ENCODE measurements at regions not wholly inside any gene's neighbourhood (a gene's known extent, or its start where the extent isn't known, plus 50 kb on each side); places are given as distances from the start of the nearest gene placed in this dataset.

GRCh38 chr11:71327156-71328085 lies 75.0 kb upstream of the SHANK2 start:
- TF ChIP-seq, protein P1, sequence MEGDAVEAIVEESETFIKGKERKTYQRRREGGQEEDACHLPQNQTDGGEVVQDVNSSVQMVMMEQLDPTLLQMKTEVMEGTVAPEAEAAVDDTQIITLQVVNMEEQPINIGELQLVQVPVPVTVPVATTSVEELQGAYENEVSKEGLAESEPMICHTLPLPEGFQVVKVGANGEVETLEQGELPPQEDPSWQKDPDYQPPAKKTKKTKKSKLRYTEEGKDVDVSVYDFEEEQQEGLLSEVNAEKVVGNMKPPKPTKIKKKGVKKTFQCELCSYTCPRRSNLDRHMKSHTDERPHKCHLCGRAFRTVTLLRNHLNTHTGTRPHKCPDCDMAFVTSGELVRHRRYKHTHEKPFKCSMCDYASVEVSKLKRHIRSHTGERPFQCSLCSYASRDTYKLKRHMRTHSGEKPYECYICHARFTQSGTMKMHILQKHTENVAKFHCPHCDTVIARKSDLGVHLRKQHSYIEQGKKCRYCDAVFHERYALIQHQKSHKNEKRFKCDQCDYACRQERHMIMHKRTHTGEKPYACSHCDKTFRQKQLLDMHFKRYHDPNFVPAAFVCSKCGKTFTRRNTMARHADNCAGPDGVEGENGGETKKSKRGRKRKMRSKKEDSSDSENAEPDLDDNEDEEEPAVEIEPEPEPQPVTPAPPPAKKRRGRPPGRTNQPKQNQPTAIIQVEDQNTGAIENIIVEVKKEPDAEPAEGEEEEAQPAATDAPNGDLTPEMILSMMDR (IDR thresholded peaks at IDR 0.05; ENCODE audit: insufficient read depth, low read length, severe bottlenecking): no peak
- no peaks in the 10 kb centered on the region for H3K27me3 ChIP-seq (ENCODE audit: control insufficient read depth, insufficient read depth, low read length)
- no peak for DNase-seq (ENCODE audit: low read depth)
- no peak overlapping the region for H3K4me3 ChIP-seq (ENCODE audit: low read depth, low read length)
- H3K36me3 ChIP-seq (ENCODE audit: control insufficient read depth, insufficient read depth, low read length): no peaks in the 10 kb centered on the region
- peak; percentile 7 for FAIRE-seq

DNA sequence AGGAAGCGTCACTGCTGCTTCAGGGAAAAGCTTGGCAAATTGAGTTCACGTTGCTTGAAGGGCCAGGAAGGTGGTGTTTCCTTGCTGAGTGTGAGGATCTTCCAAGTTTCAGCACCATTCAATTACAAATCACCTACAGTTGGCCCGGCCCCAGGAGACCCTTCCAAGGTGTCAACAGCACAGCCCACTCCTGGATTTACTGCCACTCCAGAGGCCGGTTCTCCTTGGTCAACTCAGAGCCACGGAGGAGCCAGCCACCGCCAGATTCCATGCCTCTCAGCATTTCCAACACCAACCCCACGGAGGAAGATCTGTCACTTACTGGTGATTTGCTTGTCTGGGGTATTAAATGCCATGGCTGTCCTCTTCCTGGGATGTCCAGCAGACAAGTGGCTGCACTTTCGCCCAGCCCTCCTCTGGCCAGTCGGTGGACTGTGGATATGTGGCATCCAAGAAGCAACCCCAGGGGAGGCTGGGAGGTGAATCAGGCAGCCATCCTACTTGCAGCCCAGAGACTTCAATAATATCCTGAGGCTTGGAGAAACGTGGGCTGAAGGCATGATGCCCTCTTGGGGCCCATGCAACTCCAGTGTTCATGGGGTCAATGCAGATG lies 74.1 kb upstream of the SHANK2 start:
- no peak for FAIRE-seq
- TF ChIP-seq, protein P1 (IDR thresholded peaks at IDR 0.05; ENCODE audit: insufficient read depth, low read length, severe bottlenecking): no peak
- Histone ChIP-seq H3K36me3 (ENCODE audit: control insufficient read depth, insufficient read depth, low read length) (no peaks in the 10 kb centered on the region), H3K27me3 (ENCODE audit: control insufficient read depth, insufficient read depth, low read length) (no peaks in the 10 kb centered on the region), H3K4me3 (ENCODE audit: low read depth, low read length) (no peak overlapping the region)
- DNase-seq (ENCODE audit: low read depth): no peak

DNA sequence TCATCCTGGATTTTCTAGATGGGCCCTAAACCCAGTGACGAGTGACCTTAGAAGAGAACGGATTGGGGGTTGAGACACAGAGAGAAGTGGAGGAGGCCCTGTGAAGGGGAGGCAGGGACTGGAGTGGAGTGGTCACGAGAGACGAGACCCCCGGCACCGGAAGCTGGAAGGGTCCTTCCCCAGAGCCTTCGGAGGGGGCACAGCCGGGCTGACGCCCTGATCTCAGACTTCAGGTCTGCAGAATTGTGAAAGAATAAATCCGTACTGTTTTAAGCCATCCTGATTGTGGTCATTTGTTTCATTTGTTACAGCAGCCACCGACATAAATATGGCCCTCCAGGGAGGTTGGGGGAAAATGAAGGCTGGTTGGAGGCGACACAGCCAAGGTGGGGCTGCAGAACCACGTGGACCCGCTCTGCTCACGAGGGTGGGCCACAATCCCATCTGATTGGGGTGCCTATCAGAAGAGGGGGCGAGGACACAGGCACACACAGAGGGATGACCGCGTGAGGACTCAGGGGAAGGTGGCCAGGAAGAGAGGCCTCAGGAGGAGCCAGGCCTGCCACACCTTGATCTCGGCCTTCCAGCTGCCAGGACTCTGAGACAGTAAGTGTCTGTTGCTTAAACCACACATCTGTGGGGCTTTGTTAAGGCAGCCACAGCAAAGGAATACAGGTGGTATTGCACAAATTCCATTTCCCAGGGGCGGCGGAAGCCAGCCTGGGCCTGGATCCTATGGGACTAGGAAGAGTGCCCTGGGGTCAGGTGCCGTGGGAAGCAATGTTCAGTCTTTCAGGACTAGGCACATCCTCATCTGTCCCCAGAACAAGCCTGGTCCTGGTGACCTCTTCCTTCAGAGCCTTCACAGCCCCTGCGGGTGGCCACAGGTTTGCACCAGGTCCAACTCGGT lies 73.3 kb upstream of the SHANK2 start:
- DNase-seq (ENCODE audit: low read depth) (no peak), FAIRE-seq (peak; percentile 7)
- Histone ChIP-seq H3K27me3 (ENCODE audit: control insufficient read depth, insufficient read depth, low read length) (no peaks in the 10 kb centered on the region), H3K36me3 (ENCODE audit: control insufficient read depth, insufficient read depth, low read length) (no peaks in the 10 kb centered on the region), H3K4me3 (ENCODE audit: low read depth, low read length) (no peak overlapping the region)
- TF ChIP-seq, protein P1 (IDR thresholded peaks at IDR 0.05; ENCODE audit: insufficient read depth, low read length, severe bottlenecking): no peak

DNA sequence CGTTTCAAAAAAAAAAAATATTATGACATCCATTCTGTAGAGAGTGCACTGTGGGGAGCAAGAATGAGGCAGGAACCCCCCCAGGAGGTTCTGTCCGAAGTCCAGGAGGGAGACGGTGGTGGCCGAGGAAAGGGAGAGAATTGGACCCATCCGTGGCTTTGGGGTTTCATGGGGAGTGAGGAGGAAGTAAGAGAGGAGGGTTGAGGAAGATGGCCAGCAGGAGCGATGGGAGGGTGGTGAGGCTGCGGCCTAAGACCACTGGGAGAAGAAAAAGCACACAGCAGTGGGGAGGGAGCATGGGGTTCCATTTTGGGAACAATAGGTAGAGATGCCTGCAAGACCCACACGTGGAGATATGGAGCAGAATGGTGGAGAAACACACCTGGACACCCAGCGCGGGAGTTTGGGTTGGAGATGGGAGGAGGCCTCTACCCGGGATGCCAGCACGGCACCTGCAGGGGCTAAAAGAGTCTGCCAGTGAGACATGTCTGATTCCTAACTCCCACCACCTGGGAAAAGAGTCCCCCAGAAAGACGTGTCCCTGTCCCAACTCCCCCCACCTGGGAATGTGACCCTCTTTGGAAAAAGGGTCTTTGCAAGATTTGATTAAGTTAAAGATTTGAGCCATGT lies 72.5 kb upstream of the SHANK2 start:
- Histone ChIP-seq H3K4me3 (ENCODE audit: low read depth, low read length) (no peak overlapping the region), H3K27me3 (ENCODE audit: control insufficient read depth, insufficient read depth, low read length) (no peaks in the 10 kb centered on the region), H3K36me3 (ENCODE audit: control insufficient read depth, insufficient read depth, low read length) (no peaks in the 10 kb centered on the region)
- no peak for DNase-seq (ENCODE audit: low read depth)
- FAIRE-seq: no peak
- TF ChIP-seq, protein P1 (IDR thresholded peaks at IDR 0.05; ENCODE audit: insufficient read depth, low read length, severe bottlenecking): no peak

DNA sequence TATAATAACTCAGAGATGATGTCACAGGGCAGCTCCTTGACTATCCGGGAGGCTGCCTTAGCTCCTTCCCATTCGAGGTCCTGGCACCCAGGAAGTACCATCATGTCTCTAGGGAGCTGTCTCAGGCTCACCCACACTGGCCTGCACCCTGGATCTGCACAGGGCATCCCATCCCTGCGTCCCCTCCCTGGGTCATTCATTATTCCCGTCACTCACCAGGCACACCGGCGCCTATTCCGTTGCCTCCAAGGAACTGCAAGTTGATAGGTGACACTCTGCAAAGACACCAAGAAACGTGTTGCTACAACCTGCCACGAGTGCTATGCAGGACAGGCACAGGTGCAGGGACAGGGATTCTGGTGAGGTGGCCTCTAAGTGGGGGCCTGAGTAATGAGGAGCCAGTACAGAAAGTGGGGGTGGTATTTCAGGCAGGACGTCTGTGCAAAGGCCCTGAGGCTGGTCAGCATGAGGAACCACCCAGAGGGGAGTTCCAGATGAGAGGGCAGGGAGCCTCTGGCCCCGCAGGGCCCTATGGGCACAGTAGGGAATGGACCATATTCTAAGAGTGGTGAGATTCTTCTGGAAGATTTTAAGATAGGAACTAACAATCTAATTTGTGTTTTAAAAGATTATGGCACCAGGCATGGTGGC lies 71.6 kb upstream of the SHANK2 start:
- no peak overlapping the region for H3K4me3 ChIP-seq (ENCODE audit: low read depth, low read length)
- no peak for FAIRE-seq
- TF ChIP-seq, protein P1 (IDR thresholded peaks at IDR 0.05; ENCODE audit: insufficient read depth, low read length, severe bottlenecking): no peak
- H3K27me3 ChIP-seq (ENCODE audit: control insufficient read depth, insufficient read depth, low read length): no peaks in the 10 kb centered on the region
- no peaks in the 10 kb centered on the region for H3K36me3 ChIP-seq (ENCODE audit: control insufficient read depth, insufficient read depth, low read length)
- DNase-seq (ENCODE audit: low read depth): no peak

All from bronchial epithelial cell (primary cell).